ENCODE measurements at regions not wholly inside any gene's neighbourhood (a gene's known extent, or its start where the extent isn't known, plus 50 kb on each side); places are given as distances from the start of the nearest gene placed in this dataset.

DNA sequence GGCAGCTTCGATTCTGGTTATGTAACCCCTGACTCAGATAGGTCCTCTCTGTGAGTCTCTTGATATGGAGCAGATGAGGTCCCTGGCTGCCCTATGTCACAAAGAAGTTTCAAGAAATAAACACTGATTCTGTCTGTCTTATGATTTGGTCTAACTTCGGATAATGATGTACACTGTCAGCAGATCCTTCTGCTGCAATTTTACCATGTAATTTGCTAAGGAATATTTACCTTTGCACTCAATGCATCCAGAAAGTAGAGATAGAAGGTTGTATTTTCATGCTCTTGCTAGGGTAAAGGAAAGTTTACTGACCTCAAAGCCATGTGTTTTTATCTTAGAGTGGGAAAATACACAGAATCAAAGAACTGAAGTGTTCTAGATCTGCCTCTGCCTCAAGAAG lies 98.2 kb downstream of the KLF5 start:
- CTCF ChIA-PET = no interaction called here
- POLR2A ChIA-PET = interaction anchor here (0.7 kb wide), 2 partner anchors 95 to 790 kb away, joined by 4 to 5 read pairs; no protein-coding TSS in a partner anchor
- no peaks in the 10 kb centered on the region for H3K36me3 ChIP-seq (ENCODE audit: control insufficient read depth in 2 of 2, insufficient read depth in 1 of 2, low read length in 2 of 2)

DNA sequence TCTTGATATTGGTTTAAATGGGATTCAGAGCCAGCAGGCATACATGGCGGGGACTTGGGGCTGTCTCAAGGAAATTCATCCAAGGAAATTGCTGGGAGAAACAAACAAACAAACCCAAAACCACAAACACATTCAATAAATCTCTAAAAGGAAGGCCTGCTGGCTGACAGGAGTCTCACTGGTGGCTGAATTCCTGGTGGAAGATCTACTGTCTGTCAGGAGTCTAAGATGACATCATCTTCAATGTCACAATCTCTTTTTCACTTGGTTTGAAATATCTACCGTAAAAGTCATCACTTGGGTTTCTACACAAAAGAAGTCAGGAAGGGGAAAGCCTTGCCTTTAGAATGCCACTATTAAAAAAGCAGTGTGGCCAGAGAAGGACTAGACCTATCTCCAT lies 87.9 kb downstream of the KLF5 start:
- no peak for TF ChIP-seq WT1 (tag by site-specific recombination; IDR thresholded peaks at IDR 0.05)
- no peak for TF ChIP-seq ZNF747 (tag by site-specific recombination; IDR thresholded peaks at IDR 0.05)
- no peak for TF ChIP-seq ZNF214 (tag by site-specific recombination; IDR thresholded peaks at IDR 0.05; ENCODE audit: borderline replicate concordance)
- no peak for TF ChIP-seq ZBTB7A (tag by site-specific recombination; IDR thresholded peaks at IDR 0.05; ENCODE audit: low read depth)
- TF ChIP-seq ZNF544 (tag by site-specific recombination; IDR thresholded peaks at IDR 0.05) = no peak
- no peak for TF ChIP-seq KLF9 (tag by site-specific recombination; IDR thresholded peaks at IDR 0.05; ENCODE audit: low read depth)
- TF ChIP-seq ZNF624 (tag by site-specific recombination; IDR thresholded peaks at IDR 0.05) = no peak
- TF ChIP-seq ZEB2 (tag by site-specific recombination; IDR thresholded peaks at IDR 0.05) = no peak
- TF ChIP-seq ZFHX2 (tag by site-specific recombination; conservative IDR thresholded peaks at IDR 0.05) = no peak
- TF ChIP-seq, protein P1, sequence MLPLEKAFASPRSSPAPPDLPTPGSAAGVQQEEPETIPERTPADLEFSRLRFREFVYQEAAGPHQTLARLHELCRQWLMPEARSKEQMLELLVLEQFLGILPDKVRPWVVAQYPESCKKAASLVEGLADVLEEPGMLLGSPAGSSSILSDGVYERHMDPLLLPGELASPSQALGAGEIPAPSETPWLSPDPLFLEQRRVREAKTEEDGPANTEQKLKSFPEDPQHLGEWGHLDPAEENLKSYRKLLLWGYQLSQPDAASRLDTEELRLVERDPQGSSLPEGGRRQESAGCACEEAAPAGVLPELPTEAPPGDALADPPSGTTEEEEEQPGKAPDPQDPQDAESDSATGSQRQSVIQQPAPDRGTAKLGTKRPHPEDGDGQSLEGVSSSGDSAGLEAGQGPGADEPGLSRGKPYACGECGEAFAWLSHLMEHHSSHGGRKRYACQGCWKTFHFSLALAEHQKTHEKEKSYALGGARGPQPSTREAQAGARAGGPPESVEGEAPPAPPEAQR (tag by site-specific recombination; IDR thresholded peaks at IDR 0.05) = no peak
- TF ChIP-seq IKZF3 (tag by site-specific recombination; IDR thresholded peaks at IDR 0.05) = no peak
- TF ChIP-seq SP2 (tag by site-specific recombination; IDR thresholded peaks at IDR 0.05) = no peak
- TF ChIP-seq ZNF211 (tag by site-specific recombination; IDR thresholded peaks at IDR 0.05; ENCODE audit: low read depth) = no peak
- no peak for TF ChIP-seq BCL11B (tag by site-specific recombination; IDR thresholded peaks at IDR 0.05; ENCODE audit: low read depth)
- TF ChIP-seq ZNF433 (tag by site-specific recombination; IDR thresholded peaks at IDR 0.05; ENCODE audit: low read depth) = no peak
- no peak for TF ChIP-seq ZSCAN30 (tag by site-specific recombination; IDR thresholded peaks at IDR 0.05)
- H3K36me3 ChIP-seq (ENCODE audit: control insufficient read depth in 2 of 2, insufficient read depth in 1 of 2, low read length in 2 of 2) = no peaks in the 10 kb centered on the region
- ChIA-PET CTCF (no interaction called here), POLR2A (no interaction called here)
- H3K4me1 ChIP-seq (ENCODE audit: control insufficient read depth, insufficient read depth, low read length) = no peaks in the 10 kb centered on the region
- no peak overlapping the region for H3K27ac ChIP-seq (ENCODE audit: extremely low read depth, low read depth, low read length)
- no peaks in the 10 kb centered on the region for H3K9me3 ChIP-seq (ENCODE audit: control insufficient read depth, insufficient read depth, low read depth, low read length)
- no peak overlapping the region for H3K4me3 ChIP-seq (ENCODE audit: low read depth, low read length)

More for the DNA sequence above, 98.2 kb downstream of the KLF5 start:
- no peak overlapping the region for H3K27ac ChIP-seq (ENCODE audit: extremely low read depth, low read depth, low read length)
- no peak overlapping the region for H3K4me3 ChIP-seq (ENCODE audit: low read depth, low read length)
- no peaks in the 10 kb centered on the region for H3K9me3 ChIP-seq (ENCODE audit: control insufficient read depth, insufficient read depth, low read depth, low read length)
- TF ChIP-seq ZFP41 (tag by site-specific recombination; IDR thresholded peaks at IDR 0.05; ENCODE audit: borderline replicate concordance) = no peak
- TF ChIP-seq ZNF202 (tag by site-specific recombination; IDR thresholded peaks at IDR 0.05; ENCODE audit: borderline replicate concordance) = no peak
- no peak for TF ChIP-seq YY1 (tag by site-specific recombination; IDR thresholded peaks at IDR 0.05)
- no peak for TF ChIP-seq ZNF114 (tag by site-specific recombination; IDR thresholded peaks at IDR 0.05)
- TF ChIP-seq SP2 (tag by site-specific recombination; IDR thresholded peaks at IDR 0.05) = no peak
- TF ChIP-seq ZSCAN16 (tag by site-specific recombination; IDR thresholded peaks at IDR 0.05) = no peak
- no peak for TF ChIP-seq ZNF777 (tag by site-specific recombination; IDR thresholded peaks at IDR 0.05; ENCODE audit: borderline replicate concordance)
- TF ChIP-seq, protein P2, sequence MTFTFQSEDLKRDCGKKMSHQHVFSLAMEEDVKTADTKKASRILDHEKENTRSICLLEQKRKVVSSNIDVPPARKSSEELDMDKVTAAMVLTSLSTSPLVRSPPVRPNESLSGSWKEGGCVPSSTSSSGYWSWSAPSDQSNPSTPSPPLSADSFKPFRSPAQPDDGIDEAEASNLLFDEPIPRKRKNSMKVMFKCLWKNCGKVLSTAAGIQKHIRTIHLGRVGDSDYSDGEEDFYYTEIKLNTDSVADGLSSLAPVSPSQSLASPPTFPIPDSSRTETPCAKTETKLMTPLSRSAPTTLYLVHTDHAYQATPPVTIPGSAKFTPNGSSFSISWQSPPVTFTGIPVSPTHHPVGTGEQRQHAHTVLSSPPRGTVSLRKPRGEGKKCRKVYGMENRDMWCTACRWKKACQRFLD (tag by site-specific recombination; IDR thresholded peaks at IDR 0.05) = no peak
- no peak for TF ChIP-seq ZBTB7A (tag by site-specific recombination; IDR thresholded peaks at IDR 0.05; ENCODE audit: low read depth)
- no peak for TF ChIP-seq ZNF571 (tag by site-specific recombination; IDR thresholded peaks at IDR 0.05)
- no peaks in the 10 kb centered on the region for H3K4me1 ChIP-seq (ENCODE audit: control insufficient read depth, insufficient read depth, low read length)

Measured in HEK293 (cell line).